Activated T-helper 2 cell treated with anti-CD3 and anti-CD28 coated beads, Interferon-gamma antibody, Interleukin-2, Interleukin-4, amounts not matched to agents 10 μg/mL and 5 μg/mL and 100 μg/mL, durations not matched to agents 14 hours and 24 hours and 36 hours (primary cell): ENCODE measurements at regions not wholly inside any gene's neighbourhood (a gene's known extent, or its start where the extent isn't known, plus 50 kb on each side); places are given as distances from the start of the nearest gene placed in this dataset.

ENCODE experiments used
- DNase-seq: peaks from one replicate; pipeline ENCODE4 v3.0.0; 2021; ENCODE audit warnings: low spot score
- H3K27ac Mint-ChIP-seq: one replicate; pipeline ENCODE4 v1.8.0; 2021; ENCODE audit warnings: mixed read lengths
- H3K27me3 Mint-ChIP-seq: one replicate; pipeline ENCODE4 v1.8.0; 2021; ENCODE audit warnings: low read depth, mixed read lengths
- H3K36me3 Mint-ChIP-seq: one replicate; pipeline ENCODE4 v1.8.0; 2021; ENCODE audit warnings: low read depth, mixed read lengths
- H3K4me1 Mint-ChIP-seq: one replicate; pipeline ENCODE4 v1.8.0; 2021; ENCODE audit warnings: low read depth, mixed read lengths
- H3K4me3 Mint-ChIP-seq: one replicate; pipeline ENCODE4 v1.8.0; 2021; ENCODE audit warnings: low read depth, mild to moderate bottlenecking, moderate library complexity, mixed read lengths
- H3K9me3 Mint-ChIP-seq: one replicate; pipeline ENCODE4 v1.8.0; 2021; ENCODE audit warnings: mixed read lengths
- intact Hi-C: fragments of 100-400 bp; cut with micrococcal nuclease; formaldehyde crosslinking; loops from one replicate; pipeline ENCODE4 v1.15.1; 2023

DNA sequence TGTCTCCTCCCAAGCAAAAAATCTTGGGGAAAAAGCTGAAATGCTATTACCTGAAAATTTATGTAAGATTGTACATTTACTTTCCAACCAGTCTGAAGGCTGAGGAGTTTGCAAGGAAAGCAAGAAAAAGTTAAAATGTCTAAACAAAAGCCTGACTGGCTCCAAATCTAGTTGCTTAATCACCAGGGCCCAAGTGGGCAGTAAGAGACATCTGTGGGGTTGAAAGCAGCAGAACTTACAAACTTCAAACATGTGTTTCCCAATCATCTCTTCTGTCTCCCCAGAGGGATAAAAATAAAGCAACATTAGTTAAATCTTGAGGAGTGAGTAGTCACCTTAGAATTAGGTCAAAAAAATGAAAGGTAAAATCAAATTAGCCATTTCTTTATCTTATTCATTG lies 98.6 kb downstream of the OGFRL1 start:
- intact Hi-C loops: no loop called here
- Mint-ChIP-seq H3K27ac (no peak overlapping the region), H3K9me3 (no peaks in the 10 kb centered on the region), H3K27me3 (peaks cover 11% of the 10 kb centered on the region), H3K4me1 (peaks cover 1% of the 10 kb centered on the region), H3K36me3 (no peaks in the 10 kb centered on the region), H3K4me3 (no peak overlapping the region)
- DNase-seq: no peak

GRCh38 chr6:71388068-71388744 lies 99.6 kb downstream of the OGFRL1 start:
- intact Hi-C loops: no loop called here
- no peak overlapping the region for H3K4me3 Mint-ChIP-seq
- DNase-seq: no peak

DNA sequence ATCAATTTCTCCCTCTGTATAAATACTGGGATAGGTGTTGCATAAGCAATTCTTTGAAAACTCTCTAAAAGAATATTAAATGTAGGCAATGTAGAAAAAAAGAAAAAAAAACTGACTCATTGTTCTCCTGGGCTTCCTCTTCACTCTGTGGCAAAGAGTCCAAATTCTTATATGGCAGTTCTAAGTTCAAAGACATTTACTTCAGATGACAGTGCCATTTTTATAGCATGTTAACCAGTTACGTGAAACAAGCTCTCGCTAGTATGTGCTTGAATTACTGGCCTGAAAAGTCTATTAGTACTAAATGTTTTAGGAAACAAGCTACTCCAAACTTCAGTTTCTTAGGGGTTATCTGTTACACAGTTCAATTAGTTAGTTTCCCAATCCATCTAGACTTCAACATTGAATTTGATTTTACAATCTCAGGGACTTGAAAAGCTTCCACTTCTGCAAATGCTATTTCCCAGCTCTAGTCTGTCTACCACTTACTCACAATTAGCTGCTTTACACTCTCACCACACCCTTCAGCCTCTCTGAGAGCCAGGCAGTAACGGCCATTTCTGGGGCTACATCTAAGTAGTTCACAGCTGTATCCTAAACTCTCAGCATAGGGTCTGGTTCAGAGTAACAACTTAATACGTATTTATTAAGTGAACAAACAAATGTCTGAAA lies 100.4 kb downstream of the OGFRL1 start:
- no peak overlapping the region for H3K4me3 Mint-ChIP-seq
- no peaks in the 10 kb centered on the region for H3K9me3 Mint-ChIP-seq
- H3K27me3 Mint-ChIP-seq: peaks cover 11% of the 10 kb centered on the region
- no peaks in the 10 kb centered on the region for H3K36me3 Mint-ChIP-seq
- H3K27ac Mint-ChIP-seq: no peak overlapping the region
- intact Hi-C loops: no loop called here
- H3K4me1 Mint-ChIP-seq: peaks cover 1% of the 10 kb centered on the region
- DNase-seq: no peak

More at GRCh38 chr6:71388068-71388744, 99.6 kb downstream of the OGFRL1 start:
- H3K9me3 Mint-ChIP-seq: no peaks in the 10 kb centered on the region
- H3K4me1 Mint-ChIP-seq: peaks cover 1% of the 10 kb centered on the region
- H3K36me3 Mint-ChIP-seq: no peaks in the 10 kb centered on the region
- peaks cover 11% of the 10 kb centered on the region for H3K27me3 Mint-ChIP-seq
- no peak overlapping the region for H3K27ac Mint-ChIP-seq

- H3K4me3 Mint-ChIP-seq: no peak overlapping the region
- no peaks in the 10 kb centered on the region for H3K36me3 Mint-ChIP-seq
- intact Hi-C loops: no loop called here
- H3K27ac Mint-ChIP-seq: no peak overlapping the region
- H3K9me3 Mint-ChIP-seq: no peaks in the 10 kb centered on the region
- peaks cover 9% of the 10 kb centered on the region for H3K27me3 Mint-ChIP-seq
- DNase-seq: no peak
- H3K4me1 Mint-ChIP-seq: peaks cover 1% of the 10 kb centered on the region
Measured at GRCh38 chr6:71391126-71391525, 102.5 kb downstream of the OGFRL1 start.

- intact Hi-C loops: no loop called here
- Mint-ChIP-seq H3K27ac (no peak overlapping the region), H3K27me3 (peaks cover 6% of the 10 kb centered on the region), H3K4me1 (peaks cover 1% of the 10 kb centered on the region), H3K36me3 (no peaks in the 10 kb centered on the region), H3K4me3 (no peak overlapping the region), H3K9me3 (no peaks in the 10 kb centered on the region)
- no peak for DNase-seq
Measured at GRCh38 chr6:71392276-71392675, 103.7 kb downstream of the OGFRL1 start.

GRCh38 chr6:71393471-71393870 lies 104.9 kb downstream of the OGFRL1 start:
- Mint-ChIP-seq H3K4me1 (no peaks in the 10 kb centered on the region), H3K27me3 (peaks cover 5% of the 10 kb centered on the region), H3K27ac (no peak overlapping the region), H3K36me3 (no peaks in the 10 kb centered on the region), H3K9me3 (no peaks in the 10 kb centered on the region), H3K4me3 (no peak overlapping the region)
- DNase-seq: no peak
- intact Hi-C loops: no loop called here

DNA sequence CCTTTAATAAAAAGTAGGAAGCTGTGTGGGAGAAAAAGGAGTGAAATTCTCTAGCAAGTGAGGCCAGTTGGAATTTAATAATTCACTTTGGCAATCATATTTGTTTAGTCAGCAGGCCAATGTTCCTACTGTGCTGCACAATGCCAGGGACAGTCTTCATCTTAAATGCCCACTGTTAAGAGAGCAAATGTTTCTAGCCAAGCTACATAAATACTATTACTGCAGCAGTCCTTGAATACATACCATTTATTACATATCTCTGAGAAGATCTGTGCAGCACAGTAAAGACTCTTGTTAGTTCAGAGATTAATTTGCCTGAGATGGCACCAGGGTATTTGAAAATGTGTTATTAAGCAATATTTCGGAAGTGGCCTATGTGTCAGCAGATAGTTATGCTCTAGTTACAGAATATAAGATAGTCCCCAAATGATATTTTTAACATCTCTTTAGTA lies 105.4 kb downstream of the OGFRL1 start:
- Mint-ChIP-seq H3K27me3 (peaks cover 5% of the 10 kb centered on the region), H3K27ac (no peak overlapping the region), H3K36me3 (no peaks in the 10 kb centered on the region), H3K9me3 (no peaks in the 10 kb centered on the region), H3K4me1 (no peaks in the 10 kb centered on the region), H3K4me3 (no peak overlapping the region)
- DNase-seq: no peak
- intact Hi-C loops: no loop called here

GRCh38 chr6:71394926-71395325 lies 106.3 kb downstream of the OGFRL1 start:
- Mint-ChIP-seq H3K4me1 (no peaks in the 10 kb centered on the region), H3K27me3 (peaks cover 5% of the 10 kb centered on the region), H3K4me3 (no peak overlapping the region), H3K27ac (no peak overlapping the region), H3K36me3 (no peaks in the 10 kb centered on the region), H3K9me3 (no peaks in the 10 kb centered on the region)
- DNase-seq: no peak
- intact Hi-C loops: no loop called here

GRCh38 chr6:71395731-71396409 lies 107.3 kb downstream of the OGFRL1 start:
- Mint-ChIP-seq H3K27ac (no peak overlapping the region), H3K4me3 (no peak overlapping the region), H3K9me3 (no peaks in the 10 kb centered on the region), H3K4me1 (no peaks in the 10 kb centered on the region), H3K27me3 (peaks cover 5% of the 10 kb centered on the region), H3K36me3 (no peaks in the 10 kb centered on the region)
- DNase-seq: no peak
- intact Hi-C loops: no loop called here

- no peaks in the 10 kb centered on the region for H3K36me3 Mint-ChIP-seq
- H3K27me3 Mint-ChIP-seq: peaks cover 5% of the 10 kb centered on the region
- intact Hi-C loops: no loop called here
- no peaks in the 10 kb centered on the region for H3K9me3 Mint-ChIP-seq
- H3K4me1 Mint-ChIP-seq: no peaks in the 10 kb centered on the region
- no peak overlapping the region for H3K27ac Mint-ChIP-seq
- no peak overlapping the region for H3K4me3 Mint-ChIP-seq
- DNase-seq: no peak
Measured at GRCh38 chr6:71396410-71396801, 107.8 kb downstream of the OGFRL1 start.

GRCh38 chr6:71399279-71399678 lies 110.7 kb downstream of the OGFRL1 start:
- no peaks in the 10 kb centered on the region for H3K36me3 Mint-ChIP-seq
- H3K9me3 Mint-ChIP-seq: no peaks in the 10 kb centered on the region
- no peaks in the 10 kb centered on the region for H3K4me1 Mint-ChIP-seq
- H3K4me3 Mint-ChIP-seq: no peak overlapping the region
- intact Hi-C loops: no loop called here
- peaks cover 4% of the 10 kb centered on the region for H3K27me3 Mint-ChIP-seq
- no peak for DNase-seq
- no peak overlapping the region for H3K27ac Mint-ChIP-seq

DNA sequence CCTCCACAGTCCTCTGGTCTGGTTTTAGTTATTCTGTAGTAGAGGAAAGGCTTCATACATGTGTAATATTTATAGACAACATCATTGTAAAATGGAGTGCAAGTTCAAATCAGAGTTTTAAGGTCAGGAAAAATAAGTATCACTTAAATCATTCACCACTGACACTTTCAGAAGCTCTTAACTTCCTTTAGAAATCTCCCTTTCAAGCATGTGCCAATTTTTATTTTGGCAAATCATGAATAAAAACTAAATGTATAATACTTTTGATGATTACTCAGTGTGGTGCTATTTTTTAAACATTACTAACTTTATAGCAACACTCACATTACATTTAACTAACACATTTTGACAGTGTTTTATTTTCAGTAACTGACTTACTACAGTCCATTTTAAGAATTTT lies 112.2 kb downstream of the OGFRL1 start:
- Mint-ChIP-seq H3K36me3 (no peaks in the 10 kb centered on the region), H3K4me3 (no peak overlapping the region), H3K27ac (no peak overlapping the region), H3K4me1 (no peaks in the 10 kb centered on the region), H3K27me3 (peaks cover 6% of the 10 kb centered on the region), H3K9me3 (no peaks in the 10 kb centered on the region)
- intact Hi-C loops: no loop called here
- DNase-seq: no peak

- Mint-ChIP-seq H3K27ac (no peak overlapping the region), H3K36me3 (no peaks in the 10 kb centered on the region), H3K4me1 (no peaks in the 10 kb centered on the region), H3K4me3 (no peak overlapping the region), H3K9me3 (no peaks in the 10 kb centered on the region), H3K27me3 (peaks cover 13% of the 10 kb centered on the region)
- no peak for DNase-seq
- intact Hi-C loops: no loop called here
Measured at GRCh38 chr6:71402096-71402495, 113.5 kb downstream of the OGFRL1 start.
